ENCODE measurements at regions not wholly inside any gene's neighbourhood (a gene's known extent, or its start where the extent isn't known, plus 50 kb on each side); places are given as distances from the start of the nearest gene placed in this dataset.

DNA sequence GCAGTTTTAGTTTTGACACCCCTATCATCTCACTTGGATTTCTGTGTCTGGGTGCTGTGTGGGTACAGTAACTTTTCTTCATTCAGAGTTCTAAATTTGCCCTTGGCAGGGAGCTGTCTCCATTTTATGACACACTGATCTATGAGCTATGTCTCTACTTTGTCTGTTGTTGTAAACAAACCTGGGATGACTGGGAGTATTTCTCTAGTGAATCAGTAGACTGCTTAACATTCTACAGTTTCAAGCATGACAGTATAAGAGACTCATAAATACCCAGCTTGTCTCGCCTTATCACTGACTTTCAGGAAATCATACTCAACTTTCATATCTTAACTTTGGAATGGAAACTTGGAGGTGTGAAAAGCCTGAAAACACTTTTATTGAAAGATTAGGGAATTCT is 212.1 kb upstream of the NUDT12 start:
- WGBS (ENCODE audit: low lambda C conversion rate) = 73% methylated on average over 1 of the region's 1 CpG
- Histone ChIP-seq H3F3A (replicated peaks; ENCODE audit: insufficient read depth) (no peaks in the 10 kb centered on the region), H2AFZ (ENCODE audit: low read depth) (no peak overlapping the region), H3K27ac (ENCODE audit: low read depth in 2 of 2, low read length in 1 of 2) (no peak overlapping the region), H3K36me3 (replicated peaks in 1 of 2; ENCODE audit: control insufficient read depth in 1 of 2, insufficient read depth in 2 of 2, low read length in 1 of 2) (no peaks in the 10 kb centered on the region), H3K4me2 (no peak overlapping the region), H3K4me3 (ENCODE audit: low read depth in 2 of 2, low read length in 1 of 2) (no peak overlapping the region), H3K9me3 (no peaks in the 10 kb centered on the region), H3K79me2 (ENCODE audit: insufficient read depth) (no peaks in the 10 kb centered on the region), H3K9ac (no peak overlapping the region), H3K9me2 (no peaks in the 10 kb centered on the region), H3K27me3 (ENCODE audit: insufficient read depth) (no peaks in the 10 kb centered on the region), H3K4me1 (ENCODE audit: control insufficient read depth in 1 of 2, insufficient read depth in 2 of 2, low read depth in 1 of 2, low read length in 1 of 2) (no peaks in the 10 kb centered on the region; a peak in 1 of 4 replicates), H4K20me1 (ENCODE audit: insufficient read depth) (no peaks in the 10 kb centered on the region)
- ChIA-PET POLR2A (no interaction called here), CTCF (interaction anchor here (1.2 kb wide), 2 partner anchors 11 to 188 kb away, joined by 3 read pairs; no protein-coding TSS in a partner anchor)
- no peak for TF ChIP-seq ELF1 (IDR thresholded peaks at IDR 0.05)
- TF ChIP-seq PBX3 (IDR thresholded peaks at IDR 0.05) = no peak
- TF ChIP-seq, protein P1, sequence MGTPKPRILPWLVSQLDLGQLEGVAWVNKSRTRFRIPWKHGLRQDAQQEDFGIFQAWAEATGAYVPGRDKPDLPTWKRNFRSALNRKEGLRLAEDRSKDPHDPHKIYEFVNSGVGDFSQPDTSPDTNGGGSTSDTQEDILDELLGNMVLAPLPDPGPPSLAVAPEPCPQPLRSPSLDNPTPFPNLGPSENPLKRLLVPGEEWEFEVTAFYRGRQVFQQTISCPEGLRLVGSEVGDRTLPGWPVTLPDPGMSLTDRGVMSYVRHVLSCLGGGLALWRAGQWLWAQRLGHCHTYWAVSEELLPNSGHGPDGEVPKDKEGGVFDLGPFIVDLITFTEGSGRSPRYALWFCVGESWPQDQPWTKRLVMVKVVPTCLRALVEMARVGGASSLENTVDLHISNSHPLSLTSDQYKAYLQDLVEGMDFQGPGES (IDR thresholded peaks at IDR 0.05; ENCODE audit: low read depth, low read length) = no peak
- no peak for TF ChIP-seq TEAD4 (IDR thresholded peaks at IDR 0.05; ENCODE audit: borderline replicate concordance, insufficient read depth)
- TF ChIP-seq NFIC (IDR thresholded peaks at IDR 0.05; ENCODE audit: borderline replicate concordance) = no peak
- no peak for TF ChIP-seq MAX (IDR thresholded peaks at IDR 0.05; ENCODE audit: low read depth)
- TF ChIP-seq JUND (IDR thresholded peaks at IDR 0.05) = no peak
- TF ChIP-seq YY1 (IDR thresholded peaks at IDR 0.05; ENCODE audit: low read depth) = no peak
- TF ChIP-seq EZH2phosphoT487 (IDR thresholded peaks at IDR 0.05; ENCODE audit: borderline replicate concordance, low read depth) = no peak
- TF ChIP-seq, protein P2, sequence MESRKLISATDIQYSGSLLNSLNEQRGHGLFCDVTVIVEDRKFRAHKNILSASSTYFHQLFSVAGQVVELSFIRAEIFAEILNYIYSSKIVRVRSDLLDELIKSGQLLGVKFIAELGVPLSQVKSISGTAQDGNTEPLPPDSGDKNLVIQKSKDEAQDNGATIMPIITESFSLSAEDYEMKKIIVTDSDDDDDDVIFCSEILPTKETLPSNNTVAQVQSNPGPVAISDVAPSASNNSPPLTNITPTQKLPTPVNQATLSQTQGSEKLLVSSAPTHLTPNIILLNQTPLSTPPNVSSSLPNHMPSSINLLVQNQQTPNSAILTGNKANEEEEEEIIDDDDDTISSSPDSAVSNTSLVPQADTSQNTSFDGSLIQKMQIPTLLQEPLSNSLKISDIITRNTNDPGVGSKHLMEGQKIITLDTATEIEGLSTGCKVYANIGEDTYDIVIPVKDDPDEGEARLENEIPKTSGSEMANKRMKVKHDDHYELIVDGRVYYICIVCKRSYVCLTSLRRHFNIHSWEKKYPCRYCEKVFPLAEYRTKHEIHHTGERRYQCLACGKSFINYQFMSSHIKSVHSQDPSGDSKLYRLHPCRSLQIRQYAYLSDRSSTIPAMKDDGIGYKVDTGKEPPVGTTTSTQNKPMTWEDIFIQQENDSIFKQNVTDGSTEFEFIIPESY (IDR thresholded peaks at IDR 0.05; ENCODE audit: borderline replicate concordance, low read depth) = no peak
- TF ChIP-seq REST (IDR thresholded peaks at IDR 0.05; ENCODE audit: low read depth, low read length) = no peak
- no peak for DNase-seq
